H1 (cell line): ENCODE measurements at regions not wholly inside any gene's neighbourhood (a gene's known extent, or its start where the extent isn't known, plus 50 kb on each side); places are given as distances from the start of the nearest gene placed in this dataset.

Source experiments
- CREB1 ChIP-seq: IDR thresholded peaks from 2 replicates; pipeline ENCODE4 v1.6.1; 2012; ENCODE audit warnings: inconsistent platforms
- CTCF ChIP-seq, 3 experiments: IDR thresholded peaks; 1 replicate in 2 of 3; 2 replicates in 1 of 3; pipeline versions ENCODE4 v1.5.1 to v1.6.1; 2011; ENCODE audit warnings: low read length in 3 of 3, mild to moderate bottlenecking in 3 of 3, inconsistent platforms in 2 of 3, low read depth in 1 of 3, moderate library complexity in 1 of 3; ENCODE audit not compliant: insufficient read depth in 1 of 3; ENCODE audit errors: control extremely low read depth in 1 of 3
- EP300 ChIP-seq, 2 experiments: IDR thresholded peaks; 1 replicate in 1 of 2; 2 replicates in 1 of 2; pipeline ENCODE4 v1.6.1; 2011 to 2012; ENCODE audit warnings: low read depth in 2 of 2, low read length in 2 of 2, mild to moderate bottlenecking in 2 of 2, borderline replicate concordance in 1 of 2, inconsistent platforms in 1 of 2, moderate library complexity in 1 of 2
- GABPA ChIP-seq: IDR thresholded peaks from 2 replicates; pipeline ENCODE4 v1.6.1; 2011; ENCODE audit warnings: mild to moderate bottlenecking, low read length, moderate library complexity, borderline replicate concordance; ENCODE audit not compliant: insufficient read depth
- POLR2A ChIP-seq, 2 experiments: IDR thresholded peaks; 1 replicate in 1 of 2; 2 replicates in 1 of 2; pipeline ENCODE4 v1.6.1; 2011; ENCODE audit warnings: low read depth in 2 of 2, low read length in 2 of 2, mild to moderate bottlenecking in 2 of 2; ENCODE audit errors: control extremely low read depth in 1 of 2
- POLR2AphosphoS5 ChIP-seq: IDR thresholded peaks from 2 replicates; pipeline ENCODE4 v1.6.1; 2011; ENCODE audit warnings: low read depth, low read length
- SIX5 ChIP-seq: IDR thresholded peaks from 2 replicates; pipeline ENCODE4 v1.6.1; 2011; ENCODE audit warnings: mild to moderate bottlenecking, low read depth, low read length

- no peak for TF ChIP-seq POLR2A (IDR thresholded peaks at IDR 0.05; ENCODE audit: control extremely low read depth in 1 of 2, low read depth in 2 of 2, low read length in 2 of 2)
- TF ChIP-seq CTCF (IDR thresholded peaks at IDR 0.05; ENCODE audit: control extremely low read depth in 1 of 3, insufficient read depth in 1 of 3, low read depth in 1 of 3, low read length in 3 of 3): peak; percentile 70 to 87 (median 70)
- no peak for TF ChIP-seq GABPA
- TF ChIP-seq SIX5: no peak
- peak; percentile 83 for TF ChIP-seq CREB1
- no peak for TF ChIP-seq EP300 (IDR thresholded peaks at IDR 0.05; ENCODE audit: borderline replicate concordance in 1 of 2, low read depth in 2 of 2, low read length in 2 of 2)
- no peak for TF ChIP-seq POLR2AphosphoS5
These were observed 78.8 kb upstream of the GAREM1 start for GRCh38 chr18:32549248-32550110.
